HCT116 (cell line): ENCODE measurements at regions not wholly inside any gene's neighbourhood (a gene's known extent, or its start where the extent isn't known, plus 50 kb on each side); places are given as distances from the start of the nearest gene placed in this dataset.
"Not testable (repeated sequence)": the region's sequence is repeated elsewhere in the genome, so short reads cannot be mapped to it uniquely, and the experiment has no call there.

Experiments used
- ATAC-seq: fragments of 200-7000 bp; cut with Tn5 transposase; 2 replicates; pipeline ENCODE4 v1.9.1; 2020; ENCODE audit warnings: mild to moderate bottlenecking, moderate library complexity
- BruUV-seq: library from RNA; stranded (reverse); fragments of 400-500 nt; replicated peaks from 2 replicates; lab custom pipeline; 2021; lab: Mats Ljungman, UMichigan
- CTCF ChIA-PET: fragments of 300-600 bp; sonication (Branson Sonifier 250); formaldehyde crosslinking; loops from one replicate; lab custom pipeline; 2021; ENCODE audit warnings: antibody characterized with exemption; lab: Charles Lee
- POLR2A ChIA-PET: fragments of 300-600, 350-600 bp; sonication (Branson Sonifier 250); formaldehyde crosslinking; loops from one replicate; lab custom pipeline; 2021; ENCODE audit warnings: antibody characterized with exemption; lab: Charles Lee
- RAD21 ChIA-PET, 2 experiments: fragments of 300-600 bp; sonication (Branson Sonifier 250); formaldehyde crosslinking; loops; one replicate each; lab custom pipeline; 2023; ENCODE audit warnings: low total read pairs in 2 of 2; ENCODE audit not compliant: uncharacterized antibody in 2 of 2, unreplicated experiment in 2 of 2, low non-redundant PET in 1 of 2; lab: Charles Lee
- DNase-seq: peaks from one replicate; pipeline ENCODE4 v3.0.0-alpha.2; 2010; ENCODE audit warnings: low read depth, low spot score
- H2AFZ ChIP-seq: fragments of 200-600 bp; shearing (Covaris generic), sonication (generic); 2 replicates; pipeline ENCODE4 v1.6.1; 2017; ENCODE audit warnings: low read depth, mixed run types, mixed read lengths, antibody characterized with exemption, low read length; ENCODE audit not compliant: poor library complexity, severe bottlenecking
- H3K27ac ChIP-seq: 2 replicates; pipeline ENCODE4 v1.5.1; 2012; ENCODE audit warnings: low read depth, low read length
- H3K27me3 ChIP-seq: fragments of 200-600 bp; sonication (generic); 2 replicates; pipeline ENCODE4 v1.6.1; 2016; ENCODE audit warnings: mixed run types, low read length, mixed read lengths; ENCODE audit not compliant: insufficient read depth
- H3K36me3 ChIP-seq, 2 experiments: fragments of 200-500 bp in 1 of 2; fragments of 200-600 bp in 1 of 2; sonication (Bioruptor generic) in 1 of 2; sonication (generic) in 1 of 2; 2 replicates each; pipeline versions ENCODE4 v1.5.1 to v1.6.1; 2014 to 2016; ENCODE audit warnings: low read length in 2 of 2, inconsistent platforms in 1 of 2, mixed read lengths in 1 of 2, mixed run types in 1 of 2; ENCODE audit not compliant: insufficient read depth in 2 of 2, control insufficient read depth in 1 of 2
- H3K4me1 ChIP-seq, 2 experiments: fragments of 200-600 bp in 1 of 2; sonication (generic) in 1 of 2; 2 replicates each; pipeline versions ENCODE4 v1.5.1 to v1.6.1; 2012 to 2017; ENCODE audit warnings: low read length in 2 of 2, inconsistent platforms in 1 of 2, mild to moderate bottlenecking in 1 of 2, mixed read lengths in 1 of 2, mixed run types in 1 of 2, moderate library complexity in 1 of 2; ENCODE audit not compliant: insufficient read depth in 2 of 2, control insufficient read depth in 1 of 2
- H3K4me2 ChIP-seq: fragments of 200-600 bp; sonication (generic); 2 replicates; pipeline ENCODE4 v1.6.1; 2017; ENCODE audit warnings: mixed run types, low read length, mixed read lengths
- H3K4me3 ChIP-seq, 2 experiments: fragments of 200-600 bp in 1 of 2; sonication (generic) in 1 of 2; replicated peaks in 1 of 2; 2 replicates each; pipeline ENCODE4 v1.5.1; 2011 to 2016; ENCODE audit warnings: low read length in 2 of 2, control low read depth in 1 of 2, low read depth in 1 of 2, mild to moderate bottlenecking in 1 of 2, mixed read lengths in 1 of 2, mixed run types in 1 of 2
- H3K79me2 ChIP-seq: fragments of 200-600 bp; sonication (generic); 2 replicates; pipeline ENCODE4 v1.6.1; 2017; ENCODE audit warnings: mild to moderate bottlenecking, mixed run types, low read length, moderate library complexity, mixed read lengths; ENCODE audit not compliant: insufficient read depth
- H3K9ac ChIP-seq: fragments of 200-600 bp; sonication (generic); 2 replicates; pipeline ENCODE4 v1.6.1; 2016; ENCODE audit warnings: low read length, mixed read lengths
- H3K9me2 ChIP-seq: fragments of 200-600 bp; sonication (generic), shearing (Covaris generic); 2 replicates; pipeline ENCODE4 v1.6.1; 2017; ENCODE audit warnings: mixed run types, mild to moderate bottlenecking, moderate library complexity; ENCODE audit not compliant: insufficient read depth
- H3K9me3 ChIP-seq, 2 experiments: fragments of 200-500 bp in 1 of 2; fragments of 200-600 bp in 1 of 2; sonication (Bioruptor generic) in 1 of 2; sonication (generic) in 1 of 2; 2 replicates each; pipeline ENCODE4 v1.6.1; 2014 to 2017; ENCODE audit warnings: low read length in 2 of 2, mixed read lengths in 2 of 2, inconsistent platforms in 1 of 2, low read depth in 1 of 2, mild to moderate bottlenecking in 1 of 2, mixed run types in 1 of 2, moderate library complexity in 1 of 2; ENCODE audit not compliant: control insufficient read depth in 1 of 2, insufficient read depth in 1 of 2
- H4K20me1 ChIP-seq: fragments of 200-600 bp; sonication (generic), shearing (Covaris generic); 2 replicates; pipeline ENCODE4 v1.6.1; 2017; ENCODE audit warnings: mixed run types, mild to moderate bottlenecking, moderate library complexity; ENCODE audit not compliant: insufficient read depth
- ATF3 ChIP-seq: IDR thresholded peaks from 2 replicates; pipeline ENCODE4 v1.6.1; 2012
- CBX3 ChIP-seq: IDR thresholded peaks from 2 replicates; pipeline ENCODE4 v1.6.1; 2012; ENCODE audit warnings: low read depth
- CEBPB ChIP-seq: IDR thresholded peaks from 2 replicates; pipeline ENCODE4 v1.6.1; 2012; ENCODE audit warnings: low read depth
- EZH2 ChIP-seq: fragments of 200-600 bp; sonication (generic); IDR thresholded peaks from 2 replicates; pipeline ENCODE4 v1.6.1; 2017; ENCODE audit warnings: antibody characterized with exemption, mixed run types
- POLR2A ChIP-seq: IDR thresholded peaks from 2 replicates; pipeline ENCODE4 v1.7.0; 2011; ENCODE audit warnings: borderline replicate concordance; ENCODE audit not compliant: insufficient read depth, insufficient read length; ENCODE audit errors: extremely low read depth
- REST ChIP-seq: IDR thresholded peaks from 2 replicates; pipeline ENCODE4 v1.6.1; 2012; ENCODE audit warnings: low read depth
- SIN3A ChIP-seq: IDR thresholded peaks from 2 replicates; pipeline ENCODE4 v1.6.1; 2012; ENCODE audit warnings: low read depth
- SRF ChIP-seq: IDR thresholded peaks from 2 replicates; pipeline ENCODE4 v1.6.1; 2012; ENCODE audit warnings: low read depth
- TCF7L2 ChIP-seq: IDR thresholded peaks from 2 replicates; pipeline ENCODE4 v1.7.0; 2011; ENCODE audit warnings: borderline replicate concordance, inconsistent platforms; ENCODE audit not compliant: insufficient read depth, insufficient read length; ENCODE audit errors: extremely low read depth
- ZBTB33 ChIP-seq: IDR thresholded peaks from 2 replicates; pipeline ENCODE4 v1.6.1; 2011; ENCODE audit warnings: mild to moderate bottlenecking, low read length, moderate library complexity; ENCODE audit not compliant: insufficient replicate concordance; ENCODE audit errors: extremely low read depth
- ZFX ChIP-seq: fragments of 450-650 bp; IDR thresholded peaks from 2 replicates; pipeline ENCODE4 v1.6.1; 2017
- ZNF274 ChIP-seq: fragments of 200-500 bp; sonication (Bioruptor generic); IDR thresholded peaks from 2 replicates; pipeline ENCODE4 v1.6.1; 2014; ENCODE audit warnings: mild to moderate bottlenecking, low read depth, low read length, inconsistent platforms
- intact Hi-C: fragments of 100-400 bp; cut with micrococcal nuclease; formaldehyde crosslinking; loops from 2 replicates; pipeline ENCODE4 v1.10.0; 2022

- BruUV-seq = no TSS peak
- RAD21 ChIA-PET = no interaction called here
- H3K9ac ChIP-seq = no peak overlapping the region
- H3K9me3 ChIP-seq = no peaks in the 10 kb centered on the region
- no peak for DNase-seq
- POLR2A ChIA-PET = no interaction called here
- no peak overlapping the region for H3K27ac ChIP-seq
- no peaks in the 10 kb centered on the region for H3K9me2 ChIP-seq
- no peaks in the 10 kb centered on the region for H3K27me3 ChIP-seq
- H3K4me3 ChIP-seq = no peak overlapping the region
- H4K20me1 ChIP-seq = no peaks in the 10 kb centered on the region
- intact Hi-C loops = no loop called here
- no peaks in the 10 kb centered on the region for H3K36me3 ChIP-seq
- ATAC-seq = no peak
- H3K4me1 ChIP-seq = no peaks in the 10 kb centered on the region
- CTCF ChIA-PET = no interaction called here
- no peak overlapping the region for H3K4me2 ChIP-seq
- no peaks in the 10 kb centered on the region for H3K79me2 ChIP-seq
- peak overlapping the region; percentile 16 for H2AFZ ChIP-seq
- no peak for TF ChIP-seq REST
- TF ChIP-seq EZH2 = no peak
- no peak for TF ChIP-seq ZFX
- no peak for TF ChIP-seq CBX3
- no peak for TF ChIP-seq SIN3A
- TF ChIP-seq SRF = no peak
- no peak for TF ChIP-seq CEBPB
- no peak for TF ChIP-seq ZNF274
- no peak for TF ChIP-seq POLR2A
- no peak for TF ChIP-seq TCF7L2
- TF ChIP-seq ATF3 = no peak
- TF ChIP-seq ZBTB33 = no peak
These were observed 58.1 kb upstream of the P3H2 start for GRCh38 chr3:190178779-190179178.

- POLR2A ChIA-PET = not testable (repeated sequence)
These were observed 56.3 kb upstream of the P3H2 start for GRCh38 chr3:190176933-190177525.

More at GRCh38 chr3:190176933-190177525, 56.3 kb upstream of the P3H2 start:
- CTCF ChIA-PET, RAD21 ChIA-PET, BruUV-seq, H3K9me2 ChIP-seq, H3K27ac ChIP-seq, H3K4me3 ChIP-seq, DNase-seq, ATAC-seq, H4K20me1 ChIP-seq, H3K36me3 ChIP-seq, H3K27me3 ChIP-seq, H3K4me2 ChIP-seq, intact Hi-C loops, H3K79me2 ChIP-seq, H3K9me3 ChIP-seq, H2AFZ ChIP-seq, H3K4me1 ChIP-seq, H3K9ac ChIP-seq: not testable (repeated sequence)
